ENCODE measurements at regions not wholly inside any gene's neighbourhood (a gene's known extent, or its start where the extent isn't known, plus 50 kb on each side); places are given as distances from the start of the nearest gene placed in this dataset.

DNA sequence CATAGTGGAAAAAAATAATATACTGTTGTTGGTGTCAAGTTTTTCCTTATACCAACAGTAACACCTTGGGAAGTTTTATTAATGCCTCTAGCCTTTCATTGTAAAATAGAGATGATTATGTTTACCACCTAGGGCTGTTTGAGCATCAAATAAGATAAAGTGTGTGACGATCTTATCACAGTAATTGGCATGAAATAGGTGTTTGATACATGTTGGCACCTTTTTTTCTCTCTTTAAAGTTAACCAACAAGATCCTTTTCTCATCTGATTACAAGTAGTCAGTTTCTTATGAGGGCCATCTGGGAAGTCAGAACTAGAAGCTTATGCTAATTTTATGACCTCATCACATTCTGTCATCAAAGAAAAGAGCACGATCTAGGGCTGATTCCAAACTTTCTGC is 669.5 kb downstream of the CCSER2 start:
- Mint-ChIP-seq H3K27ac (no peak overlapping the region), H3K36me3 (no peaks in the 10 kb centered on the region), H3K27me3 (ENCODE audit: low read depth) (peaks cover 16% of the 10 kb centered on the region), H3K4me3 (no peak overlapping the region), H3K9me3 (no peaks in the 10 kb centered on the region), H3K4me1 (no peaks in the 10 kb centered on the region)
- DNase-seq (ENCODE audit: low spot score in 2 of 2, unreplicated experiment in 2 of 2), result no peak
- TF ChIP-seq, protein P1, sequence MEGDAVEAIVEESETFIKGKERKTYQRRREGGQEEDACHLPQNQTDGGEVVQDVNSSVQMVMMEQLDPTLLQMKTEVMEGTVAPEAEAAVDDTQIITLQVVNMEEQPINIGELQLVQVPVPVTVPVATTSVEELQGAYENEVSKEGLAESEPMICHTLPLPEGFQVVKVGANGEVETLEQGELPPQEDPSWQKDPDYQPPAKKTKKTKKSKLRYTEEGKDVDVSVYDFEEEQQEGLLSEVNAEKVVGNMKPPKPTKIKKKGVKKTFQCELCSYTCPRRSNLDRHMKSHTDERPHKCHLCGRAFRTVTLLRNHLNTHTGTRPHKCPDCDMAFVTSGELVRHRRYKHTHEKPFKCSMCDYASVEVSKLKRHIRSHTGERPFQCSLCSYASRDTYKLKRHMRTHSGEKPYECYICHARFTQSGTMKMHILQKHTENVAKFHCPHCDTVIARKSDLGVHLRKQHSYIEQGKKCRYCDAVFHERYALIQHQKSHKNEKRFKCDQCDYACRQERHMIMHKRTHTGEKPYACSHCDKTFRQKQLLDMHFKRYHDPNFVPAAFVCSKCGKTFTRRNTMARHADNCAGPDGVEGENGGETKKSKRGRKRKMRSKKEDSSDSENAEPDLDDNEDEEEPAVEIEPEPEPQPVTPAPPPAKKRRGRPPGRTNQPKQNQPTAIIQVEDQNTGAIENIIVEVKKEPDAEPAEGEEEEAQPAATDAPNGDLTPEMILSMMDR (IDR thresholded peaks at IDR 0.05; ENCODE audit: unreplicated experiment), result no peak

DNA sequence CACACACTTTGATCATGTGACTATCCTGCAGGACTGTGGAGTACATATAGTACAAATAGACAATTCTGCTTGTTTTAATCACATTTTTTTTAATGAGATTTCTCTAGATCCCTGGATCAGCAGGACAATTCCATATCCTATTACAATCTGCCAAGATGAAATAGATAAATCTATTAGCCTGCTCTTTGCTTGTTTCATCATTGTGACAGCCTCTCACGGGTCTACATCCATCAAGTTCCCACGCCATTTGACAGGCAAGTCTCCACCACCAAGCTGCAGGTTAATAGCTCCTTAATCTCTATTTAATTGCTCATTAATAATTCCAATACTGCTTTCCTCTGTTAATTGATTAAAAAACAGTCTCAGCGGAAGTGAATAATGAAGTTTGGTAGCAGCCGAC is 671.5 kb downstream of the CCSER2 start:
- no peaks in the 10 kb centered on the region for H3K36me3 Mint-ChIP-seq
- no peak for DNase-seq (ENCODE audit: low spot score in 2 of 2, unreplicated experiment in 2 of 2)
- TF ChIP-seq, protein P1 (IDR thresholded peaks at IDR 0.05; ENCODE audit: unreplicated experiment), result no peak
- no peaks in the 10 kb centered on the region for H3K9me3 Mint-ChIP-seq
- H3K4me1 Mint-ChIP-seq, result no peaks in the 10 kb centered on the region
- H3K27ac Mint-ChIP-seq, result no peak overlapping the region
- H3K4me3 Mint-ChIP-seq, result no peak overlapping the region
- H3K27me3 Mint-ChIP-seq (ENCODE audit: low read depth), result peaks cover 16% of the 10 kb centered on the region

DNA sequence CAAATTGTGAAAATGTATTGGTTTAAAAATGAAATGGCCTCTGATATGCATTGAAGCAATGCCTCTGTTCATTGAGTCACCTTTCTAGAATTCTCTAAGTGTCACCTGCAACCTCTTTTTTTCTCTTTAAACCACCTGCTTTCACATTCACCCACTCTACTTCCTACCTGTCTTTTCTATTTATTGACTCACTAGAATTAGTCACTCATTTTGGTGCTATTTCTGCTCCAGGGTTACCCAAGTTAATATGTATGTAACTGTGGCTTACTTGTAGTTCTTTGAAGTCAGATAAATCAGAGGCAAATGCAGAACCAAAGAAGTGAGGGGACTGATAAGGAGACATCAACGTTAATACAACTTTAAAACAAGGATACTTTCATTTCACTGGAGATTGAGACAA is 674.7 kb downstream of the CCSER2 start:
- Mint-ChIP-seq H3K4me3 (no peak overlapping the region), H3K27me3 (ENCODE audit: low read depth) (peaks cover 11% of the 10 kb centered on the region), H3K36me3 (no peaks in the 10 kb centered on the region), H3K4me1 (no peaks in the 10 kb centered on the region), H3K9me3 (no peaks in the 10 kb centered on the region), H3K27ac (no peak overlapping the region)
- TF ChIP-seq, protein P1 (IDR thresholded peaks at IDR 0.05; ENCODE audit: unreplicated experiment), result no peak
- DNase-seq (ENCODE audit: low spot score in 2 of 2, unreplicated experiment in 2 of 2), result no peak

DNA sequence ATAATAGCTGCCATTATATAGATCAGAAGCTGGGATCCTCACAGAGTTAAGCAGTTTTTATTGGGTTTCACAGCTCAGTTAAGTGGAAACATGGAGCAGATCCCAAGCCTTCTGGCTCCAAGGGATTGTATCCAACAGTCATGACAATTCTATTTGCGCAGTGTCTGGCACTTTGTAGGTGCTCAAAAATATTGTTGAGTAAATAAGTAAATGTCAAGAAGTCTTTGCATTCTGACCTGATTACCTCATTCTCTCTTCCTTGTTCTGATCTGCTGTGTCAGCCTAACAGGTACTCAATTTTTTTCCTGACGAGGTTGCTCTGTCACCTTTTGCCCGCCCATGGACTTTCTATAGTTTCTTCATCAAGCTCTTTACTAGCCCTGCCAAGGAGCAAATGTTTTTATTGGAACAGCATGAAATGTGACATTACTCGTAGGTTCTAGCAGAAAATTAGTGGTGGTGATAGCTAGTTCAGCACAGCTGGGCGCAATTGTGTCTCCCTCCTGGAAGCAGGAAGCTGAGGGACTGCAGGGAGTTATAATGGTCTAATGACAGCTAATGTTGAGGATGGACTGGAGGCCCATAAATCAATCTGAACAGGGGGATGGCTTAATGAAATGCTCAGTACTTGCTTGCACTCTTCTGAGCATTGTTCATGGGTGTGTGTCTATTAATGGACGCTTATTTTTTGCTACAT is 680.2 kb downstream of the CCSER2 start:
- H3K4me3 Mint-ChIP-seq, result no peak overlapping the region
- no peaks in the 10 kb centered on the region for H3K36me3 Mint-ChIP-seq
- TF ChIP-seq, protein P1 (IDR thresholded peaks at IDR 0.05; ENCODE audit: unreplicated experiment), result no peak
- no peaks in the 10 kb centered on the region for H3K9me3 Mint-ChIP-seq
- no peak for DNase-seq (ENCODE audit: low spot score in 2 of 2, unreplicated experiment in 2 of 2)
- H3K4me1 Mint-ChIP-seq, result no peaks in the 10 kb centered on the region
- H3K27ac Mint-ChIP-seq, result no peak overlapping the region
- H3K27me3 Mint-ChIP-seq (ENCODE audit: low read depth), result no peaks in the 10 kb centered on the region

DNA sequence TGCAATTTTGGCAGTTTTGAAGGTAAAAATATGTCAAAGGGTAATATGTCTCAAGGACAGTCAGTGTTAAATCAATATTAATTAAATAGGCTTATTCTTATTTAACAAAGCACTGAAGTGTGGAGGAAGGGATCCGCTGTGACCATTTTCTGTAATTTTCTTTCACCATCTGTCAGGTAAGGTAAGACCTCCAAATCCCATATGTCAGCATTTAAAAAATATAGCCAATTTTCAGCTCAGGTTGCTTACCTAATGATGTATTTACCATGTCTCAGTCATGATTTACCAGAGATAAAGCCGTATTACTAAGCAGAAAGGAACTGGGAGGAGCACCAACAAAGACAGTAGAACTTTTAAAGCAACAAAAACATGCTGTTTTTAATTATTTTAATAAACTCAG is 683.9 kb downstream of the CCSER2 start:
- Mint-ChIP-seq H3K9me3 (no peaks in the 10 kb centered on the region), H3K4me1 (no peaks in the 10 kb centered on the region), H3K27ac (no peak overlapping the region), H3K4me3 (no peak overlapping the region), H3K27me3 (ENCODE audit: low read depth) (no peaks in the 10 kb centered on the region), H3K36me3 (no peaks in the 10 kb centered on the region)
- DNase-seq (ENCODE audit: low spot score in 2 of 2, unreplicated experiment in 2 of 2), result no peak
- TF ChIP-seq, protein P1 (IDR thresholded peaks at IDR 0.05; ENCODE audit: unreplicated experiment), result no peak

Measured in mesothelial cell of epicardium (in vitro differentiated cells).